Inferior parietal cortex (tissue), 1 donor: ENCODE measurements at regions not wholly inside any gene's neighbourhood (a gene's known extent, or its start where the extent isn't known, plus 50 kb on each side); places are given as distances from the start of the nearest gene placed in this dataset.
A peak's percentile ranks its signal among the peaks of the same experiment; 100 is the strongest.
"Not testable (repeated sequence)": the region's sequence is repeated elsewhere in the genome, so short reads cannot be mapped to it uniquely, and the experiment has no call there.

ENCODE experiments used
- DNase-seq: peaks from one replicate; pipeline ENCODE4 v3.0.0-alpha.2; 2016; ENCODE audit errors: extremely low spot score

DNA sequence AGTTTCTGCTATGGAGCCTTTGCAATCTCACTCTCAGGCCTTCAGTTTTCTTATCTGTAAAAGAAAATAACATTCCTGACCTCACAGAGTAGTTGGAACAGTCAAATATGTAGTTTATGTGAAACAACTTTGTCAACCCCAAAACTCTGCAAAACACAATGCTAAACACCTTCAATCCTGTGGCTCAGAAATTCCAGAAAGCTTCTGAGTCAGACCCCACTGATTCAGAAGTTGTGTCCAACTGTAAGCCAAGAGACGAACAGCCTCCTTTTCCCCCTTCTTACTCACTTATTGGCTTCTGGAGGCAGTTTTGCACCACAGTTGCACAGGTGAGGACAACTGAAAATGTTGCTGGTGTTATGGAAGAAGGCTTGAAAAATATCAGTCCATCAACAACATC, 52.9 kb downstream of the TMSB4Y start:
- DNase-seq: no peak

- DNase-seq: no peak
These were observed 62.3 kb downstream of the TMSB4Y start for GRCh38 chrY:13766040-13766439.

DNA sequence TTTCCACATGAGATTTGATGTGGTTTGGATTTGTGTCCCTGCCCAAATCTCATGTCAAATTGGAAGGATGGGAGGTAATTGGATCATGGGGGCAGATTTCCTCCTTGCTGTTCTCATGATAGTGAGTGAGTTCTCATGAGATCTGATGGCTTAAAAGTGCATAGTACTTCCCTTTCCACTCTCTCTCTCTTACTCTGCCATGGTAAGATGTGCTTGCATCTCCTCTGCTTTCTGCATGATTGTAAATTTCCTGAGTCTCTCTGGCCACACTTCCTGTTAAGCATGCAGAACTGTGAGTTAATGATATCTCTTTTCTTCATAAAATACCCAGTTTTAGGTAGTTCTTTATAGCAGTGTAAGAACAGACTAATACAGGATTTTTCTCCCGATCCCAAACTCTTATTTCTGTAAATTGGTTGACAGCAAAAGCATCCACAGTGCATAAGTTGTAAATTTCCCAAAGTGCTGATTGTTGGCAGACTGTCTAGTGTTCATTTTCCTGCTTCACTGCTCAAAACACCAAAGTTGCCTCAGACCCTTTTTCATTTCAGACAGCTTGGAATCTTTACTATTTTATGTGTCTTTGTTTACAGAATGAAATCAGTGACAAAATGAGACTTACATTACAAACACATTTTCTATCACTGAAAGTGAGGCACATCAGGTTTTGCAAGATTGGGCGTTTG, 86.6 kb downstream of the TMSB4Y start:
- DNase-seq: no peak

- no peak for DNase-seq
These were observed 91.4 kb downstream of the TMSB4Y start for GRCh38 chrY:13795067-13795466.

DNA sequence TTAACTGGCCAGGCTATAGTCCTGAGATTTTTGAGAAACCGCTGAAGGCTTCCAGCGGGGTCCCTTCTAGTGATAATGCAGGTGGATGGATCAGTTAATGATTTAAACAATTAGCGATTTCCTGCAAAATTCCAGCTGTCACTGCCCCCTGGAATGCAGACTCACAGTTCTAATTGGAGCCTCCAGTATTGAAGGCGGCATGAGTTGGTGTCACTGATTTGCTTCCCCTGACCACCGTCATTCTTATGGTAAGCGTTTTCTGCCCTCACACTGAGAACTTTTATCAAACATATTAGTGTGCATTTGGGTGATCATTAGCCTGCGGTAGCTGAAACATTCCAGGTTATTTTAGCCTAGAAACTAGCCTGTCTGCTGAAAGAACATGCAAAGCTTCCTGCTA, 99.1 kb downstream of the TMSB4Y start:
- no peak for DNase-seq

DNA sequence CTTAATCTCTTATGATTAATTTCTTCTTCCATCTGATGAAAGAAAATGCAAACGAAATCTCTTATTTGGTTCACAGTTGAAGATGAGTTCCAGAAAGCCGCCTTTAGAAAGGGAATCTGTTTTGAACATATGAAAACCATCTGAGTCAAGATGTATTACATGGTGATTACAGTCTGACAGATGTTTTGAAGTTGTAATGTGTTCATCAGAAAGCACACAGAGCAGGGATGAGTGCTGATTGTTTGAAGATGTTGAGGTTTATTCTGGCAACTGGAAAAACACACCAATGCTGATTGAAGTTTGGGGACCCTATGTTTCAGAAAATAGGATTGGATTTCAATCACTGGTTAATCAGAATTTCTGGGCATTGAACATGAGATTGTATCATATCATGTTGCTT, 99.7 kb downstream of the TMSB4Y start:
- no peak for DNase-seq

DNA sequence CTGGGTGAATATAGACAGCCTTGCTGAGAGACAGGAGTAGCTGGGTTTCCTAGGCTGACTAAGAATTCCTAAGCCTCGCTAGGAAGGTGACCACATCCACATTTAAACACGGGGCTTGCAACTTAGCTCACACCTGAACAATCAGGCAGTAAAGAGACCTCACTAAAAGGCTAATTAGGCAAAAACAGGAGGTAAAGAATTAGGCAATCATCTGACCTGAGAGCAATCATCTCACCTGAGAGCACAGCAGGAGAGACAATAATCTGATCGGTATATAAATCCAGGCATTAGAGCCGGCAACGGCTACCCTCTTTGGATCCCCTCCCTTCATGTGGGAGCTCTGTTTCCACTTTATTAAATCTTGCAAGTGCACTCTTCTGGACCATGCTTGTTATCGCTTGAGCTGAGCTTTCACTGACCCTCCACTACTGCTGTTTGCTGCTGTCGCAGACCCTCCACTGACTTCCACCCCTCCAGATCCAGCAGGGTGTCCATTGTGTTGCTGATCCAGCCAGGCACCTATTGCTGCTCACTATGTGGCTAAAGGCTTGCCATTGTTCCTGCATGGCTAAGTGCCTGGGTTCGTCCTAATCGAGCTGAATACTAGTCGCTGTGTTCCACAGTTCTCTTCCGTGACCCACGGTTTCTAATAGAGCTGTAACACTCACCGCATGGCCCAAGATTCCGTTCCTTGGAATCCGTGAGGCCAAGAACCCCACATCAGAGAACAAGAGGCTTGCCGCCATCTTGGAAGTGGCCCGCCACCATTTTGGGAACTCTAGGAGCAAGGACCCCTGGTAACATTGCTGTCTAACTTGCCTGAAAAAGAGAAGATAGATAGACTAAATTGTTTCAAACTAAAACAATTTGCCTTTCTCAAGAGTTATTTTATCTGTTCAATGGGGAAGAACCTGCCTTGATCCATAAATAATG, 100.7 kb downstream of the TMSB4Y start:
- no peak for DNase-seq

DNA sequence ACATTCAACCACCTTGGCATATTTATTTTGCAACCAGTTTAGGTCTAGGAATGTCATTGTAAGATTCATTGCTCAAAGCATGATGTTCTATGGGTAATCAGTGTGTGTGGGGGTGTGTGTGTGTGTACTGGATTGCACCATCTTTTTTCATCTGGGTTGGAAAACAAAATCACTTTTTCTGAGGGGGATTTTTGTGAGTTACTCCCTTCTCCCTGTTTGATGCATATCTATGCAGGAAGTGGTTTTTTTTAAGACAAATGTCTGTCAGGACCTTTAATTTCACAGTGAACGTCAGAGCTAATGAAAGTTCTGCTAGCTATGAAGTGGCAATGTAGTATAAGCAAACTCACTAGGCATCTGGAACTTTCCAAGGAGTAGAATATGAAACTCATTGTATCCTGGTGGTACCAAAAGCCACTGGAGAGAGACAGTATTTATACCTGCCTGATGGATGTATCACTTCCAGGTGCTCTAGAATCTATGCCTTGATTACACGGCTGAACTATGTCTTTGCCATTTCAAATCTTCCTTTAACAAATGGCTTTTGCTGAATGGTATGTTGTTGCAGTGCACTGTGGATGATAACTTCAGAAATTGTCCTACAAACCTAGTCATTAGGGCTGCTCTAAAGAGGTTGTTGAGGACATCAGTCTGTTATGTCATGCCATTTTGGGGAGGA, 101.5 kb downstream of the TMSB4Y start:
- no peak for DNase-seq

GRCh38 chrY:13805736-13806067, 102.0 kb downstream of the TMSB4Y start:
- DNase-seq: no peak

DNA sequence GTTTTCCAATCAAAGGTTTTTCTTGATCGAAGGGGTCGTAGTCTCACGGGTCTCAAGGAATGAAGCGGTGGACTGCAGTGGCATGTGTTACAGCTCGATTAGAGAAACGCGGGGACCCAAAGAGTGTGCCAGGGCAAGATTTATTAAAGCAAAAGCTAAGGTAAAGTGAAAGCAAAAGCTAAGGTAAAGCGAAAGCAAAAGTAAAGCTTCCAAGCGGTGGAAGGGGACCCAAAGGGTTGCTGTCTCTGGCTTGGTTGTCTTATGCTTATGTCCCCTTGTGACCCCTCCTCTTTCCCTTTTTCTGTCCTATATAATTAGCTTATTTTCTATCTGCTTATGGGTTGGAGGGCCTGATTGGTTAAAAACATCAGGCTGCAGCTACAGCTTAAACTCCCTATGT, 126.4 kb downstream of the TMSB4Y start:
- DNase-seq: no peak

- no peak for DNase-seq
These were observed 140.7 kb downstream of the TMSB4Y start for GRCh38 chrY:13844411-13844810.

DNA sequence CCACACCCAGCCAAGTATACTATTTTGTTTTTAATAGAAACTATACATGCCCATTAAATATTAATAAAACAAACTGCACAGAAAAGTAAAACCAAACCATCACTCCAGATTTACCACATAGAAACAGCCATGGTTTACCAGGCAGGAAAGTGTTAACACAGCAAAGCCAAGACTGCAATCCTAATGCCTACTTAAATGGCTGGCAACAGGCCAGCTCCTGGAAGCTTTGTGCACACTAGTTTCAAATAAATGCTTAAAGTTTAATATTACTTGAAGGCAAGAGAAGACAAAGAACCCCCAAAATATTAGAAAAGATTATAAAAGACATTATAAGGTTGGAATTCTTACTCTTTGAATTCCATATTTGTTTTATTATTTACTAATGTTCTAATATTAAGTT, 141.0 kb downstream of the VCY start:
- no peak for DNase-seq

GRCh38 chrY:13869611-13870010, 116.7 kb downstream of the VCY start:
- DNase-seq: peak; percentile 3

DNA sequence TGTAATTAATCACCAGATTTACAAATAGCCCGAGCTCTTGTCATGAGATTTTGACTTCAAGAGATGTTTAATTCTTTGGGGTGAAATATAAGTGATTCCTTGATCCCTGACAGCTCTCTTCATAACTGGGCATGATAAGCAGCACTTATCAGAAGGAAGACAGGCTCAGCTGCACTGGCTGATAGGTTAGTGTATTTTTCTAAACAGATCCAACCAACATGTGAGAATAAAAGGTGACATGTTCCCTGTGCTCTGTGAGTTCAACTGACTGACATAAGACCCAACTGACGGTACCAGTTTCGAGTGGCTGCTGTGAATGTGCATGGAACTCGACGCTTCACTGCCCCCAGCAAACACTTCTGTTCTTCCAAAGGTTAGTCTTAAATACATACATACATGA, 114.8 kb downstream of the VCY start:
- DNase-seq: no peak

- DNase-seq: no peak
These were observed 113.6 kb downstream of the VCY start for GRCh38 chrY:13872696-13873095.

DNA sequence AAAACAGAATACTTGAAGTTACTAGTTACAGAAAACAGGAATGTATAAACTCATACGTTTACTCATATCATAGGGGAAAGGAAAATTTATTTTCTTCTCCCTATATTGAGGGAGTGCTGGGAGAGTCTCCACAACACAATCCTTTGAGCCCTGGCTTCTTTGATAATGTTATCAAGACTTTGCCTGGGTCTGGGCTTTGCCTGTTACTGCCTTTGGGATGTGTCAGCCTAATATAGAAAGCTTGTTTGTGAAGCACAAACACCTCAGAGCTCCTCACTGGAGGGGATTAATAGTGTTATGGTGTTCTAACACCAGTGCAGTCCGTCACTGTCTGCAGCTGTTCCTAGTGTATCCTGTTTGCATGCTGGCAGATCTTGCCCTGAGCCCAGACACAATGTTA, 107.8 kb downstream of the VCY start:
- no peak for DNase-seq

GRCh38 chrY:13881096-13881495, 105.2 kb downstream of the VCY start:
- no peak for DNase-seq

DNA sequence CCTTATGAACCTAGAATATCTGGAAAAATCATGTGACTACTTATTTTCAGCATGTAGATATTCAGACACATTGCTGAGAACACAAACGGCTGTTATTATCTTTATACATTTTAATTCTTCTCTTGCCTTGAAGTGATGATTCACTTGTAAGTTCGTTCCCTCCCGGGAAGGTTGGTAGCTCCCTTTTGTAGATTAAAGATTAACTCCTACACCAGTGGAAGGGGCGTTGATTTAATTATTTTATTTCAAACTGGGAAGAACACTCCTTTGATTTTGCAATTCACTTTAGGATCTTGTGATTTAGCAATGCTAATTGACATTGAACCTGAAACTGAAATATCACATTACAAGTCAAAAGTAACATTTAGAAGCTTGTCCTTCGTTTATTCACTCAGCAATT, 103.4 kb downstream of the VCY start:
- DNase-seq: no peak

DNA sequence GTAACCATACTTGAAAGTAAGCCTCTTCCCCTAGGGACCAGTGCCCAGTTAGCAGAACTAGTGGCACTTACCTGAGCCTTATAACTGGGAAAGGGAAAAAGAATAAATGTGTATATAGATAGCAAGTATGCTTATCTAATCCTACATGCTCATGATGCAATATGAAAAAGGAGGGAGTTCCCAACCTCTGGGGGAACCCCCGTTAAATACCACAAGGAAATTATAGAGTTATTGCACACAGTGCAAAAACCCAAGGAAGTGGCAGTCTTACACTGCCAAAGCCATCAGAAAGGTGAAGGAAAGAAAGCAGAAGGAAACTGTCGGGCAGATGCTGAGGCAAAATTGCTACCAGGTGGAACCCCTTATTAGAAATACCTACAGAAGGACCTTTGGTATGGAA, 92.2 kb downstream of the VCY start:
- DNase-seq: not testable (repeated sequence)

- peak; percentile 5 for DNase-seq
These were observed 78.5 kb downstream of the VCY start for GRCh38 chrY:13907736-13908135.

DNA sequence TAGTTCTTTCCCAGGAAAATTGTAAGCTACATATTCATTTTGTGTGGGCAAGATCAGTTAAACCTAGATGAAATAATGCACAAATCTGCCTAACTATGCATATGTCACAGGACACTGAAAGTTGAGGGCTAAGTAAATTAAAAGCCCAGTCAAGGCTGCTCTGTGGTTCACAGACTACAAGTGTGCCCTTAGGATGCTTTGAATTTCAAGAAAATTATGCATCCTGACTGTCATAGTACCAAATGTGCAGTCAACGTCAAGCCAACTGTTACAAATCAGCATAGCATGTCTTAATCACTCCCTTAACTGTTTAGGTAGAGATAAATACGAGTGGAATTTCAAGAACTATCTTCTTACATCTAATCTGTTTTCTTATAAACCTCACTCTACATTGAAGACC, 55.8 kb downstream of the VCY start:
- not testable (repeated sequence) for DNase-seq
